Frontal cortex (tissue), 3 donors: ENCODE measurements at regions not wholly inside any gene's neighbourhood (a gene's known extent, or its start where the extent isn't known, plus 50 kb on each side); places are given as distances from the start of the nearest gene placed in this dataset.
"Not testable (repeated sequence)": the region's sequence is repeated elsewhere in the genome, so short reads cannot be mapped to it uniquely, and the experiment has no call there.

Experiments
- DNase-seq, 2 donors: peaks; one replicate each; pipeline ENCODE4 v3.0.0; 2012; ENCODE audit warnings: low spot score in 2 of 2
- FAIRE-seq: peaks from 2 replicates; lab custom pipeline; 2012; peaks lifted over from hg19 to GRCh38; lab: Jason Lieb, UNC
- donor health status: control.
- donor health status: control.
- donor health status: control.

GRCh38 chr2:16750925-16751214 is 85.2 kb upstream of the CYRIA start:
- DNase-seq, FAIRE-seq: not testable (repeated sequence)

GRCh38 chr2:16750175-16750924 is 84.7 kb upstream of the CYRIA start:
- no peak for DNase-seq
- no peak for FAIRE-seq

- not testable (repeated sequence) for FAIRE-seq, DNase-seq
These were observed 83.1 kb upstream of the CYRIA start for GRCh38 chr2:16748511-16749266.

- FAIRE-seq (no peak), DNase-seq (no peak)
These were observed 82.1 kb upstream of the CYRIA start for GRCh38 chr2:16747689-16748088.

DNA sequence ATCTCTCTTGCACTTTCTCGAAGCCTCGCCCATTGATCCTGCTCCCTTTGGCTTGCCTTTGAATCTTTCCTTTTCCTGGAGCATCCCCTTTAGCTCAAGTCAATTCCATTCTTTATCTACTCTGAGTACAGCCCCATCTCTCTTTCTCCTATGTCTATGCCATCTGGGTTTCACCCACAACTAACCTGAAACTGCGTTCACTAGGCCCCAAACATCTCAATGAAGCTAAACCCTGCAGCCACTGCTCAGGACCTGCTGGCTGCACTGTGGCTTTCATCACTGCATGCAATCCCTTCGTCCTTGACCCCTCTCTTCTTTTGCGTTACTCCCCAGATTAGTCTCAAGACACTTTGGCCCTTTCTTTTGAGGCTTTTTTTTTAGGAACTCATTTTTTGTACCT is 81.6 kb upstream of the CYRIA start:
- FAIRE-seq (no peak), DNase-seq (no peak)

DNA sequence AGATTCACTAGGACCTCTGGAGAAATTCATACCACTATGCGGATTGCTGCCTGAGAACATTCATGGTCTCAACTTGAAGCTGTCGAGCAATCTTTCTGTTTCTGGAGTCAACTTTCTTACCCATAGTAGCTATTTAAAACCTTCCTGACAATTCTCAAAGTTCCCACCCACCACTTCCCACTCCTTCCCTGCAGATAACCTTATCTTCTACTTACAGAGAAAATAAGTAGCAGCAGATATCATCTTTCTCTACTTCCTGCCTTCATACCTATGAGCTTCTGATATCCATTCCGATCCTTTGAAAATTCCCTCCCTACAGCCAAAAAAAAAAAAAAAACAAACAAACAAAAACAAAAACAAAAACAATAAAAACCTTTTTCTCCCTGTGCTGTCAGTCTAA is 81.2 kb upstream of the CYRIA start:
- FAIRE-seq (no peak), DNase-seq (no peak)

DNA sequence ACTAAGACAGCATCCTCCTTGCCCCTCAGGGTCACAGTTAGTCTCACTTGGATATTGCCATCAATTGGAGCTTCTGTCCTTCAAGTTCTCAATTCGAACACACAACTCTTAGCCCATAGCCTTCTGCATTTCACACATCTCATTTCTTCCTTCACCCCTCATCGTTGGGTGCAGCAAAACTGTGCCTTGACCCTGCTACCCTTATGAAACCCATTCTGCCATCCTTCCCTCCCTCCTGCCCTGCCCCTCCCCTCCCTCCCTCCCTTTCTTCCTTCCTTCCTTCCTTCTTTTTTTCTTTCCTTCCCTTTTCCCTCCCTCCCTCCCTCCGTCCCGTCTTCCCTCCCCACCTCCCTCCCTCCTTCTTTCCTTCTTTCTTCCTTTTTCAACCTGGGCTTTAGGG is 80.7 kb upstream of the CYRIA start:
- FAIRE-seq (no peak), DNase-seq (no peak)

GRCh38 chr2:16745466-16745865 is 79.8 kb upstream of the CYRIA start:
- no peak for DNase-seq
- no peak for FAIRE-seq

DNA sequence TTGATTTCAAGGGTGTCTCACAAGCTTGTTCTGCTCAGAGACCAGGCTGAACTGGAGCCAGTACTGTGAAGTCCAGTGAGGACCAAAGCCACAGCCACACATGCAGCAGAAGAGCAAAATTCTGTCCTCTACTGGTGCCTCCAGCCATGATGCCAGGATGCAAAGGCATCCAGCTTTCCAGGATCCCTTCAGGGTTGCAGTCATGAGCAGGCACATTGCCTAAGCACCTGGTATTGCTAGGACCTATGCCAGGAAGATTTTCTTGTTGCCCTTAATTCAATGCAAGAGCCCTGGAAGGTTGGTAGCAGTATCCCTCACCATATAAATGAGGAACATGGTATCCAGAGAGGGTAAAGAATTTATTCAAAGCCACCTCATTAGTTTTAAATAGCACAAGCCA is 78.9 kb upstream of the CYRIA start:
- FAIRE-seq (no peak), DNase-seq (no peak)

DNA sequence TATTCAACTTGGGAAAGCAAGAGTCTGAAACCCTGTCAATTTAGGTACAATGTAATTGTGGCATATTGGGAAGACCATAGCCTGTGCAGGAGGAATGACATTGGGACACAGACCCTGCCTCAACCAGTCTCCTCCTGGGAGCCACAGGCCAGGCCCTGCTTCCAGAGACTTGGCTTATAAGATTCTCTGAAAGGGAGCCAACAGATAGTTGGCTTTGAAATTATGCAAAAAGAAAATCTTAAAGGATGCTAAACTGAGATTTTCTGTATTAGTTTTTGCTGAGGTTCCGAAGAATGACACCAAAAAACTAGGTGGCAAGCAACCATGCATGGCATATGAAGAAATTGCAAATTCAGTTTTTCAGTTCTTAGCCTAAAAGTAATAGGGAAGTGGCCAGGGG is 76.4 kb upstream of the CYRIA start:
- FAIRE-seq (no peak), DNase-seq (no peak)

- DNase-seq: no peak
These were observed 75.9 kb upstream of the CYRIA start for GRCh38 chr2:16741498-16741897.

DNA sequence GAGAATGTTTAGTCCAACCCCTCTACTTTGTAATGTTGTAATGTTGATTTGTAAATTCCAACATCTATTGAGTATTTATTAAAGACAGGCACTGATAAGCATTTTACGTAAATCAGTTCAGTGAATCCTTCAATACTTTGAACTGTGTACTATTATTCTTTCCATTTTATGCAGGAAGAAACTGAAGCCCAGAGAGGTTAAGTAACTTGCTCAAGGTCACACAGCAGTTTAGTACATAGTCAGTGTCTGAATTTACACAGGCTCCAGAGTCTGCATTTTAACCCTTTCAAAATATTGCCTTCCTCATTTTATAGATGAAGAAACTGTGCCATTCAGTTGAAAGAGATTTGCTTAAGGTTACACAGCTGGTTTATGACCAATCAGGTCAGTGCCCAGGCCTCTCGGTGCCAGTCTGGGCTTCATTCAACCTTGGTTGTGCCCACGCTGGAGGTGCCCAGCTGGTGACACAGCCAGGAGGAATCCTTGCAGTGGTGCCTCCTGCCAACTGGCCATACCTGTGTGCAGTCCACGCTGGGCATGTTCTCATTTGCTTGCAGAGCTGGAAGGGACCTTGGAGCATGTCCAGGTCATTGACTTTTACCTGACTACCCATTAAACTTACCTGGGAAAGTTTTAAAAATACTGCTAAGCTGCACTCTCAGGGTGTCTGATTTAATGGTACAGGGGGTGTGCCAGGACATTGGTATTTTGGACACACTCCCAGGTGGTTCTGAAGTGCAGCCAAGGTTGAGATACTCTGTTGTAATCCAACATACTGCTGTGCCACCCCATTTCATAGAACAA is 74.3 kb upstream of the CYRIA start:
- no peak for FAIRE-seq
- no peak for DNase-seq

More at GRCh38 chr2:16741498-16741897, 75.9 kb upstream of the CYRIA start:
- no peak for FAIRE-seq

GRCh38 chr2:16738361-16739225 is 73.0 kb upstream of the CYRIA start:
- FAIRE-seq: no peak
- no peak for DNase-seq

GRCh38 chr2:16737812-16738211 is 72.2 kb upstream of the CYRIA start:
- DNase-seq: no peak
- FAIRE-seq: no peak

DNA sequence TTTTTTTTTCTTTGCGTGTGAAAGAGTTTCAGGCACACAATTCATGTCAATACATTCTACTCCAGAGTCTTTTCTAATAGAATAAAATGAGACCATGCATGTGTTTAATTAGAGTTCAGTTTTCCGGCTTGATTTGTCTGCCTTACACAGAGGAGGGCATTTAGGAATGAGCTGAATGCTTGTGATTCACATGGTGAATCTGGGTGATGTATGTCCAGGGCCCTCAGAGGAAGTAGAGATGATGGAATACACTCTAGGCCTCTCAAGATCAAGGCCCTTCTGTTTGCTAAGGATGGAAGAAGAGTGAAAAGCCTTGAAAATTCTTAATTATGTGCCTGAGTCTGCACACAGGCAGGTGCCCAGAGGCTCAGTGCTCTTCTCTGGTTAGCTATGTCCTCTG is 71.0 kb upstream of the CYRIA start:
- no peak for DNase-seq
- FAIRE-seq: no peak

GRCh38 chr2:16729335-16729734 is 63.7 kb upstream of the CYRIA start:
- FAIRE-seq (no peak), DNase-seq (no peak)

DNA sequence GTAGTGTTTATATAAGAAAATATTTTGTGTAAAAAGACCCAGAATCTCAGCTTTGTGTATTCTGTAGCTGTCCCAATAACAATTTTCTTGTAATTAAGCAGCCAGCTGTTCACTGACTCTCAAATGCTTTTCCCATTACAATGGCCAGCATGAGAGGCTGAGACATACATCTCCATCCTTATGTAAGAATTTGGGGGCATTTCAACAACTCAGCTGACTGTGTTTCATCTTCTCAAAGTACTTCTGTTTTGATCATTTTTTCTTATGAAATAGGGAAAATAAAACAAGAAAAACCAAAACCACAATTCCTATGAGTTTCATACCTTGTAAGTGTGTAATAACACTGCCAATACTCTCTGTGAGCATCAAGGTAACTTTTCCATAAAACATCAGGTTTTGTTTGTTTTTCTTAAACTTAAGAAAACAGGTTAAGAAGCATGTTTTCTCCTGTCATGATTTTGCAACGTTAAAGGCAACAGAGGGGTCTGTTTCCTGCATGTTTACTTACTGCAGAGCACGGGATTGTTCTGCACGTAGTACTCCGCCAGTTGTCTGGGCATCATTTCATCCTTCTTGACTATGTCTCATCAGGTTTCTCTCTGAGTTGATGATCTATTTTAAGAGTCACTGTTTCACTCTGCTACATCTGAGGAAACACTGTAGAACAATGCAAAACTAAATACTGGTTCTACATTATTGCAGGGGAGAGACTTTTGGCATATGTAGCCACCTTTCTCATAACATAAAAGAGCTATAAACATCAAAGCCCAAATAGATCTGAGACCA is 62.9 kb upstream of the CYRIA start:
- DNase-seq (no peak), FAIRE-seq (no peak)

- FAIRE-seq, DNase-seq: not testable (repeated sequence)
These were observed 62.2 kb upstream of the CYRIA start for GRCh38 chr2:16727849-16728248.

DNA sequence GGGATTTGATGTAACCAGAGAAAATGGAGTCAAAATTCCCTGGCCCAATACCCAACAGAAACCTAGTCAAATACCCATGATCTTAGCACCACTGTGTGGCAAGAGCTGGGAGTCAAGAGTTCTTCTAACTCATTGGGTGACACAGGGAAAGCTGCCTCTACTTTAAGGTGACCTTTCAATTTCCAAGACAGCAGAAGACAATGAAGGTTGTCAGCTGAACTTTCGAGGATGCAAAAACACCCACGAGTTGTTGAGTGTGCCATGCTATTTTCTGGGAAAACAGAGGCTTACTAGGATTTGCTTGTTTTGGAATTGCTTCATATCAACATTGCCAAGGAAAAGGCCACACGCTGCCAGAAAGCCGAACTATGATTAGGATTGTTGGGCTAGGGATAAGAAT is 61.6 kb upstream of the CYRIA start:
- DNase-seq (peak; percentile 7 to 22), FAIRE-seq (peak; percentile 23)
